ENCODE measurements at regions not wholly inside any gene's neighbourhood (a gene's known extent, or its start where the extent isn't known, plus 50 kb on each side); places are given as distances from the start of the nearest gene placed in this dataset.

- Mint-ChIP-seq H3K9me3 (ENCODE audit: insufficient read depth) (peaks cover 4% of the 10 kb centered on the region), H3K4me1 (no peaks in the 10 kb centered on the region), H3K27me3 (no peaks in the 10 kb centered on the region), H3K27ac (no peak overlapping the region), H3K4me3 (no peak overlapping the region)
- ChIA-PET POLR2A (no interaction called here), CTCF (no interaction called here)
- H3K4me3 ChIP-seq (ENCODE audit: control extremely low read depth in 1 of 5, extremely low read depth in 1 of 5, insufficient read depth in 1 of 5, low read depth in 2 of 5, low read length in 4 of 5): no peak overlapping the region
- intact Hi-C loops (cut with micrococcal nuclease): no loop called here
- no peak for ATAC-seq (ENCODE audit: low read depth)
- no peaks in the 10 kb centered on the region for H3K79me2 ChIP-seq (ENCODE audit: control insufficient read depth, insufficient read depth, low read length)
- DNase-seq: no peak
- no peaks in the 10 kb centered on the region for H3K36me3 ChIP-seq (replicated peaks in 1 of 2; ENCODE audit: control extremely low read depth in 1 of 2, control insufficient read depth in 1 of 2, extremely low read depth in 1 of 2, insufficient read depth in 2 of 2, low read length in 1 of 2)
- peaks cover 0 to 17% (median 5%) of the 10 kb centered on the region in 3 donors for H3K9me3 ChIP-seq (ENCODE audit: control extremely low read depth in 1 of 3, control insufficient read depth in 2 of 3, insufficient read depth in 1 of 3, low read length in 2 of 3)
- H3K27me3 ChIP-seq (replicated peaks in 1 of 4; ENCODE audit: control extremely low read depth in 1 of 4, control insufficient read depth in 3 of 4, insufficient read depth in 4 of 4, low read length in 3 of 4): peaks cover 0 to 2% (median 0%) of the 10 kb centered on the region in 4 experiments
- no peak overlapping the region for H2AFZ ChIP-seq (ENCODE audit: insufficient read depth, low read depth, low read length, poor library complexity, severe bottlenecking)
- no peak overlapping the region for H3K9ac ChIP-seq (ENCODE audit: low read length)
- H3K27ac ChIP-seq (ENCODE audit: low read length in 2 of 2): no peak overlapping the region
- no peak overlapping the region for H3K4me2 ChIP-seq (replicated peaks; ENCODE audit: low read depth, low read length, poor library complexity, severe bottlenecking)
- H4K20me1 ChIP-seq (ENCODE audit: control insufficient read depth, insufficient read depth, low read length, poor library complexity, severe bottlenecking): no peaks in the 10 kb centered on the region
- no peaks in the 10 kb centered on the region for H3K4me1 ChIP-seq (ENCODE audit: control insufficient read depth in 2 of 2, insufficient read depth in 2 of 2, low read length in 2 of 2)
- 83% methylated on average over 3 of the region's 3 CpGs for WGBS (ENCODE audit: insufficient coverage)
- TF ChIP-seq CTCF (IDR thresholded peaks at IDR 0.05) (no peak), EZH2 (IDR thresholded peaks at IDR 0.05; ENCODE audit: borderline replicate concordance, insufficient read depth, low read depth, low read length, poor library complexity, severe bottlenecking) (no peak)
Measured at GRCh38 chr17:70483624-70484023, 314.3 kb downstream of the KCNJ2 start.

- H3K79me2 ChIP-seq (ENCODE audit: control insufficient read depth, insufficient read depth, low read length): no peaks in the 10 kb centered on the region
- H3K27ac Mint-ChIP-seq: no peak overlapping the region
- peaks cover 0 to 2% (median 0%) of the 10 kb centered on the region in 4 experiments for H3K27me3 ChIP-seq (replicated peaks in 1 of 4; ENCODE audit: control extremely low read depth in 1 of 4, control insufficient read depth in 3 of 4, insufficient read depth in 4 of 4, low read length in 3 of 4)
- H3K27ac ChIP-seq (ENCODE audit: low read length in 2 of 2): no peak overlapping the region
- ChIA-PET CTCF (no interaction called here), POLR2A (no interaction called here)
- no peak overlapping the region for H2AFZ ChIP-seq (ENCODE audit: insufficient read depth, low read depth, low read length, poor library complexity, severe bottlenecking)
- ATAC-seq (ENCODE audit: low read depth) (no peak), DNase-seq (no peak)
- H3K4me1 ChIP-seq (ENCODE audit: control insufficient read depth in 2 of 2, insufficient read depth in 2 of 2, low read length in 2 of 2): no peaks in the 10 kb centered on the region
- H3K4me2 ChIP-seq (replicated peaks; ENCODE audit: low read depth, low read length, poor library complexity, severe bottlenecking): no peak overlapping the region
- H3K9me3 Mint-ChIP-seq (ENCODE audit: insufficient read depth): peaks cover 4% of the 10 kb centered on the region
- no peak overlapping the region for H3K9ac ChIP-seq (ENCODE audit: low read length)
- H3K36me3 ChIP-seq (replicated peaks in 1 of 2; ENCODE audit: control extremely low read depth in 1 of 2, control insufficient read depth in 1 of 2, extremely low read depth in 1 of 2, insufficient read depth in 2 of 2, low read length in 1 of 2): no peaks in the 10 kb centered on the region
- 77% methylated on average over 4 of the region's 4 CpGs for WGBS (ENCODE audit: insufficient coverage)
- H3K27me3 Mint-ChIP-seq: no peaks in the 10 kb centered on the region
- peaks cover 0 to 17% (median 5%) of the 10 kb centered on the region in 3 donors for H3K9me3 ChIP-seq (ENCODE audit: control extremely low read depth in 1 of 3, control insufficient read depth in 2 of 3, insufficient read depth in 1 of 3, low read length in 2 of 3)
- no peaks in the 10 kb centered on the region for H3K4me1 Mint-ChIP-seq
- intact Hi-C loops (cut with micrococcal nuclease): no loop called here
- no peak for TF ChIP-seq CTCF (IDR thresholded peaks at IDR 0.05)
- TF ChIP-seq EZH2 (IDR thresholded peaks at IDR 0.05; ENCODE audit: borderline replicate concordance, insufficient read depth, low read depth, low read length, poor library complexity, severe bottlenecking): no peak
- no peak overlapping the region for H3K4me3 Mint-ChIP-seq
- H3K4me3 ChIP-seq (ENCODE audit: control extremely low read depth in 1 of 5, extremely low read depth in 1 of 5, insufficient read depth in 1 of 5, low read depth in 2 of 5, low read length in 4 of 5): no peak overlapping the region
- no peaks in the 10 kb centered on the region for H4K20me1 ChIP-seq (ENCODE audit: control insufficient read depth, insufficient read depth, low read length, poor library complexity, severe bottlenecking)
Measured at GRCh38 chr17:70484050-70484449, 314.7 kb downstream of the KCNJ2 start.

Data from B cell (primary cell).